GM23338 (cell line): ENCODE measurements at regions not wholly inside any gene's neighbourhood (a gene's known extent, or its start where the extent isn't known, plus 50 kb on each side); places are given as distances from the start of the nearest gene placed in this dataset.

ENCODE experiments used
- ATAC-seq: fragments of 200-7000 bp; cut with Tn5 transposase; 3 replicates; pipeline ENCODE4 v1.9.1; 2020
- DNase-seq: peaks from one replicate; pipeline ENCODE4 v3.0.0-alpha.2; 2015; ENCODE audit warnings: low spot score
- H2AFZ ChIP-seq: fragments of 200-600 bp; sonication (generic); 2 replicates; pipeline ENCODE4 v1.8.0; 2016; ENCODE audit warnings: antibody characterized with exemption, mild to moderate bottlenecking, moderate library complexity
- H3F3A ChIP-seq: fragments of 200-600 bp; sonication (generic); replicated peaks from 2 replicates; pipeline ENCODE4 v1.8.0; 2017; ENCODE audit warnings: antibody characterized with exemption, mixed run types, low read depth
- H3K27ac ChIP-seq: fragments of 200-600 bp; sonication (generic); 2 replicates; pipeline ENCODE4 v1.6.1; 2016; ENCODE audit warnings: low read depth
- H3K27me3 ChIP-seq: fragments of 200-600 bp; sonication (generic); 2 replicates; pipeline ENCODE4 v1.8.0; 2016; ENCODE audit warnings: mild to moderate bottlenecking, mixed run types, moderate library complexity; ENCODE audit not compliant: insufficient read depth
- H3K36me3 ChIP-seq: fragments of 200-600 bp; sonication (generic); 2 replicates; pipeline ENCODE4 v1.8.0; 2016; ENCODE audit warnings: mild to moderate bottlenecking; ENCODE audit not compliant: insufficient read depth
- H3K4me1 ChIP-seq: fragments of 200-600 bp; sonication (generic); 2 replicates; pipeline ENCODE4 v1.8.0; 2016; ENCODE audit warnings: mild to moderate bottlenecking, moderate library complexity; ENCODE audit not compliant: insufficient read depth
- H3K4me2 ChIP-seq: fragments of 200-600 bp; sonication (generic); 2 replicates; pipeline ENCODE4 v1.7.1; 2017; ENCODE audit warnings: mixed run types
- H3K4me3 ChIP-seq: fragments of 200-600 bp; sonication (generic); 2 replicates; pipeline ENCODE4 v1.6.1; 2016; ENCODE audit warnings: mixed run types
- H3K79me2 ChIP-seq: fragments of 200-600 bp; sonication (generic); replicated peaks from 2 replicates; pipeline ENCODE4 v1.8.0; 2017; ENCODE audit warnings: mild to moderate bottlenecking; ENCODE audit not compliant: insufficient read depth
- H3K9me2 ChIP-seq: fragments of 200-600 bp; sonication (generic); 2 replicates; pipeline ENCODE4 v1.8.0; 2017; ENCODE audit not compliant: insufficient read depth
- H4K20me1 ChIP-seq: fragments of 200-600 bp; sonication (generic); replicated peaks from 2 replicates; pipeline ENCODE4 v1.8.0; 2017; ENCODE audit warnings: mild to moderate bottlenecking; ENCODE audit not compliant: insufficient read depth
- H3K27ac Mint-ChIP-seq: 2 replicates; pipeline ENCODE4 v1.8.0; 2020; ENCODE audit warnings: inconsistent platforms, mild to moderate bottlenecking, moderate library complexity, mixed read lengths
- H3K27me3 Mint-ChIP-seq: 3 replicates; pipeline ENCODE4 v1.8.0; 2022; ENCODE audit warnings: low read depth, mild to moderate bottlenecking, moderate library complexity, mixed read lengths, inconsistent platforms; ENCODE audit not compliant: insufficient read depth, poor library complexity
- H3K36me3 Mint-ChIP-seq: 3 replicates; pipeline ENCODE4 v1.8.0; 2021; ENCODE audit warnings: low read depth, mild to moderate bottlenecking, inconsistent platforms, moderate library complexity, mixed read lengths
- H3K4me1 Mint-ChIP-seq: 3 replicates; pipeline ENCODE4 v1.8.0; 2020; ENCODE audit warnings: mild to moderate bottlenecking, inconsistent platforms, mixed read lengths
- H3K4me3 Mint-ChIP-seq: 3 replicates; pipeline ENCODE4 v1.8.0; 2021; ENCODE audit warnings: moderate library complexity, mild to moderate bottlenecking, inconsistent platforms, mixed read lengths
- H3K9me3 Mint-ChIP-seq: 3 replicates; pipeline ENCODE4 v1.8.0; 2020; ENCODE audit warnings: moderate library complexity, mild to moderate bottlenecking, inconsistent platforms, mixed read lengths
- CREB1 ChIP-seq: fragments of 250-450 bp; sonication (Bioruptor Pico); IDR thresholded peaks from 2 replicates; pipeline ENCODE4 v1.5.0; 2020; ENCODE audit warnings: low read depth, mild to moderate bottlenecking, moderate library complexity
- CTCF ChIP-seq, 2 experiments: fragments of 200-600 bp in 1 of 2; sonication (generic) in 1 of 2; conservative IDR thresholded peaks; 2 replicates each; pipeline versions ENCODE4 v1.5.1 to v1.6.1; 2016 to 2017; ENCODE audit warnings: antibody characterized with exemption in 2 of 2, low read depth in 2 of 2, mild to moderate bottlenecking in 2 of 2, moderate library complexity in 1 of 2
- EZH2 ChIP-seq: fragments of 200-600 bp; sonication (generic); IDR thresholded peaks from one replicate; pipeline ENCODE4 v1.8.0; 2017; ENCODE audit warnings: antibody characterized with exemption, mild to moderate bottlenecking, low read depth; ENCODE audit not compliant: unreplicated experiment
- JUNB ChIP-seq: IDR thresholded peaks from one replicate; pipeline ENCODE4 v1.6.1; 2016; ENCODE audit warnings: antibody characterized with exemption; ENCODE audit not compliant: unreplicated experiment
- NANOG ChIP-seq: IDR thresholded peaks from 2 replicates; pipeline ENCODE4 v1.6.1; 2016; ENCODE audit warnings: antibody characterized with exemption, borderline replicate concordance
- STAT1 ChIP-seq: IDR thresholded peaks from one replicate; pipeline ENCODE4 v1.6.1; 2016; ENCODE audit warnings: antibody characterized with exemption; ENCODE audit not compliant: unreplicated experiment
- ZNF114 ChIP-seq: fragments of 250-450 bp; sonication (Bioruptor Pico); IDR thresholded peaks from 2 replicates; pipeline ENCODE4 v1.5.0; 2020; ENCODE audit warnings: mild to moderate bottlenecking, moderate library complexity
- TF ChIP-seq, protein P1 (sequence below): IDR thresholded peaks from 2 replicates; pipeline ENCODE4 v1.6.1; 2016; ENCODE audit warnings: antibody characterized with exemption
- TF ChIP-seq, protein P2 (sequence below): IDR thresholded peaks from one replicate; pipeline ENCODE4 v1.6.1; 2018; ENCODE audit warnings: antibody characterized with exemption; ENCODE audit not compliant: unreplicated experiment

DNA sequence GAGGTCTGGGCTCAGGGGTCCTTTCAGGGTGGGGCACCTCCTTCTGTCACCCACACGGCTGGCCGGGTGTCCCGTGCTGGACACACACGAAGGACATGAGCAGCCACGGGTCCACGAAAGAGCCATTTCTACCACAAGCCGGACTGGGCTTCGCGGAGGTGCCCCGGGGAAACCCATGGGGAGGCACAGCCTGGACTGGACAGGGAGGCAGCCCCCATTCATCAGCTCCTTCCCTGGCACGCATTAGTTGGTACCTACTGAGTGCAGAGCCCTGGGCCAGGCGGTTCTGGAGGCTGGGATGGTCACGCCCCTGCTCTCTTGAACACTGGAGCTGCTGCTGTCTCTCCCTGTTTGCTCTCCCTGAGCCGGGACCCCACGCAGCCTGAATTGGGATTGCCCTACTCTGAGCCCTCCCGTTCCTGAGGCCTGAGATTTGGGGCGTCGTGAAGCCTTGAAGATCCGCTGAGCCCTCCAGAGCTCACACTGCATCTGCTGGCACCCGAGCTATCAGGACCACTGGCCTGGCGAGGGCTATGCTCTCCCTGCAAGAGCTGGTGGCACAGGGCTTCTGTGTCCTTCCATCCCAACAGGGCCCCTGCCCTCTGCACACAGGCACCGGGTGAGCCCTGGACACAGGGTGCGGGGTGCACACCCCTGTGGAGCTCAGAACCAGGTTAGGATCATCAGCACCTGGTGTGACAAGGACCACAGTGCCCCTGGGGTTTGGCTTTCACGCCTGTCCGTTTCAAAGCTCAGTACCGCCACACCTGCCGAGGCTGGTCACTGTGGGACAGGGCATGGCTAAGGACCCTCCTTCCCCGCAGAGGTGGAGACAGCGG lies 84.6 kb downstream of the MYEOV start:
- Histone ChIP-seq H3K4me3 (no peak overlapping the region), H4K20me1 (no peaks in the 10 kb centered on the region), H3K79me2 (no peaks in the 10 kb centered on the region), H3K4me2 (no peak overlapping the region), H3K4me1 (no peaks in the 10 kb centered on the region), H3K27me3 (no peaks in the 10 kb centered on the region), H3F3A (no peaks in the 10 kb centered on the region), H3K27ac (no peak overlapping the region), H3K36me3 (no peaks in the 10 kb centered on the region), H3K9me2 (no peaks in the 10 kb centered on the region), H2AFZ (no peak overlapping the region)
- Mint-ChIP-seq H3K9me3 (no peaks in the 10 kb centered on the region), H3K4me1 (no peaks in the 10 kb centered on the region), H3K27me3 (peaks cover 3% of the 10 kb centered on the region), H3K4me3 (no peak overlapping the region), H3K36me3 (no peaks in the 10 kb centered on the region), H3K27ac (no peak overlapping the region)
- ATAC-seq: no peak
- no peak for DNase-seq
- TF ChIP-seq CTCF (conservative IDR thresholded peaks at IDR 0.05; ENCODE audit: low read depth in 2 of 2): no peak
- TF ChIP-seq NANOG: no peak
- TF ChIP-seq STAT1: no peak
- TF ChIP-seq CREB1 (CRISPR knock-in tag): no peak

GRCh38 chr11:69380451-69380901 lies 86.5 kb downstream of the MYEOV start:
- Histone ChIP-seq H3K79me2 (no peaks in the 10 kb centered on the region), H3K4me2 (no peak overlapping the region), H3K27me3 (no peaks in the 10 kb centered on the region), H2AFZ (no peak overlapping the region), H4K20me1 (no peaks in the 10 kb centered on the region), H3K9me2 (no peaks in the 10 kb centered on the region), H3K36me3 (no peaks in the 10 kb centered on the region), H3K27ac (no peak overlapping the region), H3K4me3 (no peak overlapping the region), H3K4me1 (no peaks in the 10 kb centered on the region), H3F3A (no peaks in the 10 kb centered on the region)
- H3K4me3 Mint-ChIP-seq: no peak overlapping the region
- H3K4me1 Mint-ChIP-seq: no peaks in the 10 kb centered on the region
- H3K27ac Mint-ChIP-seq: no peak overlapping the region
- no peaks in the 10 kb centered on the region for H3K27me3 Mint-ChIP-seq
- no peaks in the 10 kb centered on the region for H3K36me3 Mint-ChIP-seq
- H3K9me3 Mint-ChIP-seq: no peaks in the 10 kb centered on the region
- DNase-seq (no peak), ATAC-seq (no peak)
- TF ChIP-seq, protein P1, sequence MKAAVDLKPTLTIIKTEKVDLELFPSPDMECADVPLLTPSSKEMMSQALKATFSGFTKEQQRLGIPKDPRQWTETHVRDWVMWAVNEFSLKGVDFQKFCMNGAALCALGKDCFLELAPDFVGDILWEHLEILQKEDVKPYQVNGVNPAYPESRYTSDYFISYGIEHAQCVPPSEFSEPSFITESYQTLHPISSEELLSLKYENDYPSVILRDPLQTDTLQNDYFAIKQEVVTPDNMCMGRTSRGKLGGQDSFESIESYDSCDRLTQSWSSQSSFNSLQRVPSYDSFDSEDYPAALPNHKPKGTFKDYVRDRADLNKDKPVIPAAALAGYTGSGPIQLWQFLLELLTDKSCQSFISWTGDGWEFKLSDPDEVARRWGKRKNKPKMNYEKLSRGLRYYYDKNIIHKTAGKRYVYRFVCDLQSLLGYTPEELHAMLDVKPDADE: no peak
- TF ChIP-seq, protein P2, sequence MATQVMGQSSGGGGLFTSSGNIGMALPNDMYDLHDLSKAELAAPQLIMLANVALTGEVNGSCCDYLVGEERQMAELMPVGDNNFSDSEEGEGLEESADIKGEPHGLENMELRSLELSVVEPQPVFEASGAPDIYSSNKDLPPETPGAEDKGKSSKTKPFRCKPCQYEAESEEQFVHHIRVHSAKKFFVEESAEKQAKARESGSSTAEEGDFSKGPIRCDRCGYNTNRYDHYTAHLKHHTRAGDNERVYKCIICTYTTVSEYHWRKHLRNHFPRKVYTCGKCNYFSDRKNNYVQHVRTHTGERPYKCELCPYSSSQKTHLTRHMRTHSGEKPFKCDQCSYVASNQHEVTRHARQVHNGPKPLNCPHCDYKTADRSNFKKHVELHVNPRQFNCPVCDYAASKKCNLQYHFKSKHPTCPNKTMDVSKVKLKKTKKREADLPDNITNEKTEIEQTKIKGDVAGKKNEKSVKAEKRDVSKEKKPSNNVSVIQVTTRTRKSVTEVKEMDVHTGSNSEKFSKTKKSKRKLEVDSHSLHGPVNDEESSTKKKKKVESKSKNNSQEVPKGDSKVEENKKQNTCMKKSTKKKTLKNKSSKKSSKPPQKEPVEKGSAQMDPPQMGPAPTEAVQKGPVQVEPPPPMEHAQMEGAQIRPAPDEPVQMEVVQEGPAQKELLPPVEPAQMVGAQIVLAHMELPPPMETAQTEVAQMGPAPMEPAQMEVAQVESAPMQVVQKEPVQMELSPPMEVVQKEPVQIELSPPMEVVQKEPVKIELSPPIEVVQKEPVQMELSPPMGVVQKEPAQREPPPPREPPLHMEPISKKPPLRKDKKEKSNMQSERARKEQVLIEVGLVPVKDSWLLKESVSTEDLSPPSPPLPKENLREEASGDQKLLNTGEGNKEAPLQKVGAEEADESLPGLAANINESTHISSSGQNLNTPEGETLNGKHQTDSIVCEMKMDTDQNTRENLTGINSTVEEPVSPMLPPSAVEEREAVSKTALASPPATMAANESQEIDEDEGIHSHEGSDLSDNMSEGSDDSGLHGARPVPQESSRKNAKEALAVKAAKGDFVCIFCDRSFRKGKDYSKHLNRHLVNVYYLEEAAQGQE: no peak
- TF ChIP-seq EZH2 (no peak), ZNF114 (CRISPR knock-in tag) (no peak), CTCF (conservative IDR thresholded peaks at IDR 0.05; ENCODE audit: low read depth in 2 of 2) (no peak), JUNB (no peak), CREB1 (CRISPR knock-in tag) (no peak)
